Activated CD8-positive, alpha-beta memory T cell treated with anti-CD3 and anti-CD28 coated beads, Interleukin-2, amount 50 U/mL, for 24 hours (primary cell): ENCODE measurements at regions not wholly inside any gene's neighbourhood (a gene's known extent, or its start where the extent isn't known, plus 50 kb on each side); places are given as distances from the start of the nearest gene placed in this dataset.
"Not testable (repeated sequence)": the region's sequence is repeated elsewhere in the genome, so short reads cannot be mapped to it uniquely, and the experiment has no call there.

Experiments used
- DNase-seq: peaks from one replicate; pipeline ENCODE4 v3.0.0-alpha.2; 2020; ENCODE audit errors: extremely low read depth

GRCh38 chr10:2891073-2891769, 176.1 kb upstream of the PFKP start:
- DNase-seq: no peak

GRCh38 chr10:2890093-2890492, 177.3 kb upstream of the PFKP start:
- no peak for DNase-seq

GRCh38 chr10:2888403-2889004, 178.8 kb upstream of the PFKP start:
- no peak for DNase-seq

- no peak for DNase-seq
Observed at GRCh38 chr10:2887391-2888070, 179.8 kb upstream of the PFKP start.

GRCh38 chr10:2886662-2887061, 180.7 kb upstream of the PFKP start:
- DNase-seq: no peak

GRCh38 chr10:2885288-2886278, 181.8 kb upstream of the PFKP start:
- DNase-seq: no peak

- DNase-seq: not testable (repeated sequence)
Observed at GRCh38 chr10:2883983-2884540, 183.3 kb upstream of the PFKP start.

- DNase-seq: no peak
Observed at GRCh38 chr10:2883238-2883637, 184.1 kb upstream of the PFKP start.

GRCh38 chr10:2882628-2883027, 184.7 kb upstream of the PFKP start:
- no peak for DNase-seq

GRCh38 chr10:2881720-2882620, 185.4 kb upstream of the PFKP start:
- DNase-seq: no peak

GRCh38 chr10:2880050-2880449, 187.3 kb upstream of the PFKP start:
- not testable (repeated sequence) for DNase-seq

- DNase-seq: no peak
Observed at GRCh38 chr10:2878818-2879217, 188.5 kb upstream of the PFKP start.

GRCh38 chr10:2876032-2876431, 191.3 kb upstream of the PFKP start:
- no peak for DNase-seq

GRCh38 chr10:2874963-2875362, 192.4 kb upstream of the PFKP start:
- DNase-seq: no peak

GRCh38 chr10:2873769-2874168, 193.6 kb upstream of the PFKP start:
- DNase-seq: no peak

GRCh38 chr10:2871673-2872219, 195.6 kb upstream of the PFKP start:
- no peak for DNase-seq

- no peak for DNase-seq
Observed at GRCh38 chr10:2870654-2871053, 196.7 kb upstream of the PFKP start.

GRCh38 chr10:2867788-2868299, 199.5 kb upstream of the PFKP start:
- no peak for DNase-seq

- DNase-seq: no peak
Observed at GRCh38 chr10:2866569-2866968, 200.8 kb upstream of the PFKP start.

GRCh38 chr10:2861632-2862210, 205.6 kb upstream of the PFKP start:
- no peak for DNase-seq
